Islet of Langerhans (tissue), 1 donor: ENCODE measurements at regions not wholly inside any gene's neighbourhood (a gene's known extent, or its start where the extent isn't known, plus 50 kb on each side); places are given as distances from the start of the nearest gene placed in this dataset.

ENCODE experiments used
- FAIRE-seq: peaks from one replicate; lab custom pipeline; 2011; peaks lifted over from hg19 to GRCh38; lab: Jason Lieb, UNC

DNA sequence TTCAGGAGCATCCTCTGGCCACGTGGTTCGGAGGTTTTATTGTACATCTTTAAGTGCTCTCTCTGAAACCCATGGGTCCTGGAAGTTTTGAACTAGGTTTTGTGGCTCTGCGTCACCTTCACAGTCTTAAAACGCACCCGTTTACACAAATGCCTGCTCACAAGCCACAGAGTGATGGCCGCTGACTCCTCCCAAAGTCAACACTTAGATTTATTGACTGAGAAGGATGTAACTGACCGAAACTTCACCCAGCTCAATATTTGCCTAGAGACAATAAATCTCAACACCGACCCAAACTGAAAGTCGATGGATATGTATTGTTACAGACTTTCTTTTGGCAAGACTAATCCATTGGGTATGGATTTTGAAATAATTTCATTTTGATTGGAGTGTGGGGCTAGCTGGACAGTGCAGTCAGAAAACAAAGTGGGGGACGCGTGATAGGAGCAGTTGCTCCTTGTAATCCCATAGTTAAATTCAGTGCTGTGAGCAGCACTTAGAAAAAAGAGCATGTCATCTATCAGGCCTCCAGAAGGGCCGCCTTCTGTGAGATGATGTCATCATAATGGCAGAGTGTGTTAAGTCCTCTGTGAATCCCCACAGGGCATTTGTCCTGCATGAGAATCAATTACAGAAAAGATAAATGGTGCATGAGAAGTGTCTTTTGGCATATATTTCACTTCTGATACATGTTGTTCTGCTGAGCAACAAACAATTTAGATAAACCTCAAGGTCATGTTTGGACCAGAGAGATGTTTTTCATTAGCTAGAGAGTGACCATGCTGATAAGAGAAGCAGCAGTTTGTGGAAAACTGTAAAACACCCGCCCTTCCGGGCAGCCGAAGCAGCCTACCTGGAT is 183.7 kb downstream of the INO80D start:
- FAIRE-seq = peak; percentile 88

GRCh38 chr2:205901491-205901890 is 184.5 kb downstream of the INO80D start:
- FAIRE-seq = no peak

DNA sequence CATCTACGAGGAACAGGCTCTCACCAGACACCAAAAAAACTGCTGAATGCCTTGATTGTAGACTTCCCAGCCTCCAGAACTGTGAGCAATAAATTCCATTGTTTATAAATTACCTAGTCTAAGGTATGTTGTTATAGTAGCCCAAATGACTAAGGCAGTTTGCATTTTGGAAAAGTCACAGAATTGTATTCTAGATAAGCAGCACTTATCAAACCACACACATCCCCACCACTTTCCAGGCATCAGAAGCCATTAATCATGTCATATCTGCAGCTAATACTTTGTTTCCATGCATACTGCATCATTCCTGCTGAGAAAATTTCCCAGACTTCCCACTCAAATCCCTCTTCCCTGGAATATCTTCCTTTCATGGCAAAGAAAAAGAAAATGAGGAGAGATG is 187.2 kb downstream of the INO80D start:
- no peak for FAIRE-seq

DNA sequence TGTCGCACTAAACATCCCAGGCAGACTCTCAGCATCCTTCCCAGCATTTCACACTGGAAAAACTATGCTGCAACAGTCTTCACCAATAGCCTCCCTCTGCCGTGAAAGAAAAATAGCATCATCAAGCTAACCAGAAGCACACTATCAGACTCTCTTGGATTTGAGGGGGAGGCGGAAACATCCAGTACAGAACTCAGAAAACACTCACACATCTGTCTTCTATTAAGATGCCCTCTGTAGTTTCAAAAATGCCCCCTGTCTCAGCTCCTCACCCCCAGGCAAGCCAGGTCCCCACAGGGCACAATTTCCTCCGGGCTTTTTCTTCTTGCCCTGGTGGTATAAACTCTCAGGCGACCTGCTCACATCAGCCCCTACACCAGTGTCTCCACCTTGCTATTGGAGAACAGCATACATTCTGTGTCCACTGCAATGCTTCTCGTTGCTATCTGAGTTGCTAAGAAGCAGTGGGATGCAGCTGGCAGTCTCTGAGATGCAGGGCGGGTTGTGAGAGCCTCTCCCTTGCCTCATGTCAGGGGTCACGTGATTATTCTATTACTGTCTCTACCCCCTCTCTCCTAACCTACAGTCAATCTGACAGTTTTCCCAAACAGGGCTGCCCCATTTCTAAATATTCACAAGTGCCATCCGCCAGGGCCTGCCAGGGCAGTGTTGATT is 189.9 kb downstream of the INO80D start:
- no peak for FAIRE-seq

DNA sequence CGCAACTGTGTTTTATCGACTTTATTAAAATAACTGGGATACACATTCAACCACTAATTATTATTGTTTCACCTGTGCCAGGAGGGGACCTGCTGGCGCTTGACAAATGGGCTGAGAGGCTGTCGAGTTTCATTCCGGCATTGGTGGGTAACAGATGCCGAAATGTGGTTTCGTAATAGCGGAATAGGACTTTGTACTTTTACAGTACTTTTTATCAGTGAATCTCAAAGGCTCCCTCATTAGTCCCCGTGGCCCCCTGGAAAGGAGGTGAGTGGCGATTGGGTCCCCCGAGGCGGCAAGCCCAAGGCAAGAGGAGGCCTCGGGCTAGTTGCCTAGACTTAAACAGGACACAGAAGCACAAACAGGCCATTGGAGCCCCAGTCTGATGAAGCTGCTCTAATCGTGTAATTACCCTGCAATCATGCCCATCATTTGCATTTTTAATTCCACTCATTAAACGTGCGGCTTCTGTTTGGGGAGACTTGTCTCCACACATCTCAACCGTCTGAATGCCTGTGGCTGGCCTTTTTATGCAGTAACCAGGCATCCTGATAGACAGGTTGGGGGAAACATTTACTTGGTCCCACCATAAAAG is 193.2 kb downstream of the INO80D start:
- FAIRE-seq = no peak

GRCh38 chr2:205892251-205892655 is 193.7 kb downstream of the INO80D start:
- no peak for FAIRE-seq

DNA sequence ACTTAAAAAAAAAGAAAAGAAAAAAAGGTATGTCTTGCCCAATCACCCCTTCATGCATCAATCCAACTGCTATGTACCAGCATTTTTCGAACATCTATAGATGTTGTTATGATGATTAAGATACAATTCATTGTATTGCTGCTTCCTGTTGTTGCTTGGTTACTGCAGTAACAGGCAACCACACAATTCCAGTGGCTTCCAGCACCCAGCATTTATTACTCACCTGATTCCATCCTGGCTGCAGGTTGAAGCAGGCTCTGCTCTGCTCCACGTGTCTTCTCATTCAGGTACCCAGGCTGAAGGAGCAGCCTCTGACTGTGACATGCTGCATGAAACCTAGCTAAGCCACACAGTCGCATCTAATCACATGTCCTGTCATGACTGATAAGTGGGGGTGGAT is 196.9 kb downstream of the INO80D start:
- no peak for FAIRE-seq

DNA sequence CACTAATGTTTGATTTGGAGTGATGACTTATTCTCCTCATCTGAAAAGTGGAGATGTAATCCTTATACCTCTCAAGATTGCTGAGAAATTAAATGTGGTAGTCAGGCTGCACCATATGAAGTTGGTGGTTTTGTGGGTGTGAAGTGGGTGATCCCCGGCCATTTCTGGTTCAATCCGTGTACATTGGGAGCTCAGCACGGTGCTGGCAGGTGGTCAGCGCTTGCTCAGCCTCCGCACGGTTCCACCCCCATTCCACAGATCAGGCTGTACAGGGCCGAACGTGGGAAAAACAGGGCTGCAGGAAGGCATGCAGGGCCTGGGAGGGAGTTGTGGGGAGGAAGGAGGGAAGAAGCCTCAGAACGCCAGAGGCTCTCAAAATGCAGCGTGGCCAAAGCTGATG is 198.3 kb downstream of the INO80D start:
- FAIRE-seq = no peak

DNA sequence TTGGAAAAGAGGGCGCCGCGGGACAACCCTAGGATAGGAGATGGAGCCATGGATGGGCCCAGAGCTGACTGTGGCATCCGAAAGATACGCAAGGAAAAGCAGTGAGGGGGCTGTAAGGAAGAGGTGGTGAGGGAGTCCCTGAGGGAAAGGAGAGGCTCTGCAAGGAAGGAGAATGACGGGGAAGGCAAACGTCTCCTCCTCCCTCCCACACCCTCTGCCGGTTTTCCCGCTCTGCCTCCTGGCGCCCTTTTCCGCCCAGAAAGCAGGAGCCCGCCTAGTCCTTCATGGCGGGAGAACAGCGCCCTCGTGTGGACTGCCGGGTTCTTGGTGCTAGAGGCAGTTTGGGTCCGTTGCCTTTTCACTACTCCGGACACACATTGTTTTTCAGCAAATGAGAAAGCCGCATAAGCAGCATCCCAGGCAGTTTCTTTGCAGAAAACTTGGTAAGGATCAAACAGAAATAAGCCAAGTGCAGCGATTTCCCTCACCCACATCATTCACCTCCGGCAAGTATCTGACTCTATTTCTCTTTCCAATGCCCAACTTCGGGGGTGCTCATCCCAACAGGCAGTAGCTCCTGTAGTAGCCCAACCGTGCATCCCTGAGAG is 200.4 kb downstream of the INO80D start:
- peak; percentile 43 for FAIRE-seq

- FAIRE-seq = no peak
Measured at GRCh38 chr2:205883965-205884364, 201.7 kb downstream of the NRP2 start.

DNA sequence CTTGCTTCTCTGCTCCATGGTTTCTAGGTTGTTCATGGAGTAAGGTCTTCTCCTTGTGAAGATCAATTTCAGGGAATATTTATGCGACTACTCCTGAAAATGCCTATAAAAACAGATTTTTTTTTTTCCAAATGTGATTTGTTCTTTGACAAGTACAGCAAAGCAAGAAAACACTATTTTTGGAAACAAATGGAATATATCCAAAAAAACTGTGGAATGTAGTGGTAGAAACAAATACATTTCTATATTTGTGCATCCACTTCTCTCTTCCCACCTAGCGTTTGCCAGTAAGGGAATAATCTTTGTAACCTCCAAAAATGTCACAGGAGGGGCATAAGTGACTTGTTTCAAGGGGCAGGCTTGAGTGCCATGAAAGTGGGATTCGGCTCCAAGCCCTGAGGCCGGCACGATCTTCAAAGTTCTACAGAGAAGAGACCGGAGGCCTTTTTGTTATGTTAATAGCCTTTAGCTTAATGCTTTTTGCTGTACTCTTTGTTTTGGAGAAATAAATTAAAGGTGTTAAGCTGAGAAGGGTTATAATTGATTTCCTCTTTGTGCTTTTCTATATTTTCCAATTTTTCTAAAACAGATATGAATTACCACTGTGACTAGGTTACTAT is 200.6 kb downstream of the NRP2 start:
- no peak for FAIRE-seq

DNA sequence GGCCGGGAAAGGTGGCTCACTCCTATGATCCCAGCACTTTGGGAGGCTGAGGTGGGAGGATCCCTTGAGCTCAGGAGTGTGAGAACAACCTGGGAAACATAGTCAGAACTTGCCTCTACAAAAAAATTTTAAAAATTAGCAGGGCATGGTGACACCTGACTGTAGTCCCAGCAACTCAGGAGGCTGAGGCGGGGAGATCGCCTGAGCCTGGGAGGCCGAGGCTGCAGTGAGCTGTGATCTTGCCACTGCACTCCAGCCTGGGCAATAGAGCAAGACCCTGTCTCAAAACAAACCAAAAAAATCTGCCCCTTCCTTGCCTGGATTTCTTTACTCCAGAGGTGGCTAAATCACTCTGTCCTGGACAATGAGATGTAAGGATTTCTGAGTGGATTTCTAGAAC is 197.7 kb downstream of the NRP2 start:
- FAIRE-seq = no peak

- no peak for FAIRE-seq
Measured at GRCh38 chr2:205878999-205879762, 196.9 kb downstream of the NRP2 start.

- FAIRE-seq = peak; percentile 86
Measured at GRCh38 chr2:205877496-205877895, 195.2 kb downstream of the NRP2 start.

DNA sequence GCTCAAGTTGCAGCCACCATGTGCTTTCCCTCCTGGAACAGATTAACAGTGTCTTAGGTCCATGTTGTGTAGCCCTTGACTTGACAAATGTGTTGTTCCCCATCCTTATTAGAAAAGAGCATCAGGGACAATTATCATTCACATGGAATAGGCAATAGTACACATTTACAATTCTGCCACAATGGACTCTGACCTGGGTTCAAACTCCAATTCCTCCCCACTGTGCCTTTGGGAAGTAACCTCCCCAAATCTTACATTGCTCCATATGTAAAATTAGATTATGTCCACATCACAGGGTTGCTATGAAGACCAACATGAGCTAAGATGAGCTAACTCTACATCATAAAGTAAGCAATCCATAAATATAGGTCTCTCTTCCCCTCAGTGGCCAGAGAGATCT is 193.8 kb downstream of the NRP2 start:
- no peak for FAIRE-seq

DNA sequence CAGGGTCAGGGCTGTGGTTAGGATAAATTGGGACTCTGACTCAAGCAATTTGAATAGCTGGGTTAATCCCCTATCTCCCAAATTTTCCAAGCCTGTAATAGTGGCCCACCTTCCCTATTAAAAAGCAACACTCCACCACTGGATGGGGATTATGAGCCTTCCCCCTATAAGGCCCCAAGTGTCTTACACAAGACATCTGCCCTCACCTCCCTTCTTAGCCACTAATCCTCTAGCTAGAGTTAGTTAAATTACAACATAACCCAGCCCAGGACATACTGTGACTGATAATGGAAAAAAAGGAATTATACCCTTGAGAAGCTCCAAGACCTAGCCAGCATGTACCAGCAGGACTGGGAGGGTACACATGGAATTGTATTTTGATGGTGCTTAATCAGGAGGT is 190.4 kb downstream of the NRP2 start:
- no peak for FAIRE-seq

- no peak for FAIRE-seq
Measured at GRCh38 chr2:205869439-205869838, 187.1 kb downstream of the NRP2 start.

- FAIRE-seq = no peak
Measured at GRCh38 chr2:205868773-205869333, 186.6 kb downstream of the NRP2 start.

DNA sequence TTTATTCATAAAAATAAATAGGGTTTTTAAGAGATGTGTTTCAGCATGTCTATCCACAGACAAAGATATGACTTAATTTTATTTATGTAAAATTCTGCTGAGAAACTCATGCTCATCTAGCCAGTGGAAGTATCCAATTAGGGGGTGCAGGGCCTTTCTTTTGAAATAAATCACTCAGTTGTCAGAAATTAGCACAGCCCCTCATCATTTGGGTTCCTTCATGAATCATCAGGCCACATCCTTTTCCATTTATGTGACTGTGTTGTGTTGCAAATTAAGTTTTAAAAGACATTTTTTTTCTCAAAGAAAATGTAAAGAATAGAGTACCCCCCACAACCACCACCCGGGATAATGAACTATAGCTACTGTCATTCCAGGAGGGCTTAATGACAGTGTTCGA is 185.8 kb downstream of the NRP2 start:
- no peak for FAIRE-seq

GRCh38 chr2:205867371-205867770 is 185.1 kb downstream of the NRP2 start:
- FAIRE-seq = no peak

GRCh38 chr2:205865905-205866441 is 183.7 kb downstream of the NRP2 start:
- FAIRE-seq = no peak
